WI38 (cell line): ENCODE measurements at regions not wholly inside any gene's neighbourhood (a gene's known extent, or its start where the extent isn't known, plus 50 kb on each side); places are given as distances from the start of the nearest gene placed in this dataset.
"Not testable (repeated sequence)": the region's sequence is repeated elsewhere in the genome, so short reads cannot be mapped to it uniquely, and the experiment has no call there.

Experiments used
- H3K4me3 ChIP-seq: 2 replicates; pipeline ENCODE4 v1.5.1; 2011; ENCODE audit warnings: low read depth, mild to moderate bottlenecking, control low read depth, low read length
- TF ChIP-seq, protein P1 (sequence below): IDR thresholded peaks from 2 replicates; pipeline ENCODE4 v1.5.1; 2012; ENCODE audit warnings: low read depth, mild to moderate bottlenecking, control low read depth, low read length

DNA sequence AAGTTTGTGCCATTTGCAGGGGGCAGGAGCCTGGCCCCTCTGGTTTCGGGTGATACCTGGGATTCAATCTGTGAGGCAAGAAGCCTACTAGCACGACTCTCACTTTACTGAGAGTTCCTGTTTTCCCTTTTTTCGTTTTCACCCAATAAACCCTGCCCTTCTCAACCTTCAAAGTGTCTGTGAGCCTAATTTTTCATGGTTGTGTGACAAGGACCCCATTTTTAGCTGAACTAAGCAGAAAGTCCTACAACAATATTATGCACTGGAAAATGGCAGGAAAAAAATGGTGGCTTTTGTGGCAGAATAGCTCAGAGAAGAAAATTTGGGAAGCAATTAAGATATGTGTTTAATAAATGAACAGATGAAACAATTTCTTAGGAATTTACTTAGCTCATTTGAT is 432.1 kb downstream of the C12orf50 start:
- TF ChIP-seq, protein P1, sequence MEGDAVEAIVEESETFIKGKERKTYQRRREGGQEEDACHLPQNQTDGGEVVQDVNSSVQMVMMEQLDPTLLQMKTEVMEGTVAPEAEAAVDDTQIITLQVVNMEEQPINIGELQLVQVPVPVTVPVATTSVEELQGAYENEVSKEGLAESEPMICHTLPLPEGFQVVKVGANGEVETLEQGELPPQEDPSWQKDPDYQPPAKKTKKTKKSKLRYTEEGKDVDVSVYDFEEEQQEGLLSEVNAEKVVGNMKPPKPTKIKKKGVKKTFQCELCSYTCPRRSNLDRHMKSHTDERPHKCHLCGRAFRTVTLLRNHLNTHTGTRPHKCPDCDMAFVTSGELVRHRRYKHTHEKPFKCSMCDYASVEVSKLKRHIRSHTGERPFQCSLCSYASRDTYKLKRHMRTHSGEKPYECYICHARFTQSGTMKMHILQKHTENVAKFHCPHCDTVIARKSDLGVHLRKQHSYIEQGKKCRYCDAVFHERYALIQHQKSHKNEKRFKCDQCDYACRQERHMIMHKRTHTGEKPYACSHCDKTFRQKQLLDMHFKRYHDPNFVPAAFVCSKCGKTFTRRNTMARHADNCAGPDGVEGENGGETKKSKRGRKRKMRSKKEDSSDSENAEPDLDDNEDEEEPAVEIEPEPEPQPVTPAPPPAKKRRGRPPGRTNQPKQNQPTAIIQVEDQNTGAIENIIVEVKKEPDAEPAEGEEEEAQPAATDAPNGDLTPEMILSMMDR = no peak
- no peak overlapping the region for H3K4me3 ChIP-seq

DNA sequence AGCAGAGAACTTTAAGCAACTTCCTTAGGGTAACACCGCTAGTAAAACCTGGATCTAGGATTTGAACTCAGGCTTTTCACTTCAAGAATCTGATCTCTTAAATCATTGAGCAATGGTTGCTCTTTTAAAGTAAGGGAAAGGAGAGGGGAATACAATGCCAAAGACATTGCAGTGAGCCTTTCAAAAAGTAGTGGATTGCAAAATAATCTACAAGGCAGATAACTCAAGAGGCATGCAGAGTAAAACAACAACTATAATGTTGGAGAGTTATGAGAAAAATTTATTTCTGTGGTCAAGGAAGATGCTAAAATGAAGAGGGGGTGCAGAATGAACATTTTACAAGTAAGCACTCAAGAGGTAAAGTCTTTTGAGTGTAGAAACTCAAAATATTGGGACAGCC is 432.6 kb downstream of the C12orf50 start:
- H3K4me3 ChIP-seq = no peak overlapping the region
- TF ChIP-seq, protein P1 = no peak

DNA sequence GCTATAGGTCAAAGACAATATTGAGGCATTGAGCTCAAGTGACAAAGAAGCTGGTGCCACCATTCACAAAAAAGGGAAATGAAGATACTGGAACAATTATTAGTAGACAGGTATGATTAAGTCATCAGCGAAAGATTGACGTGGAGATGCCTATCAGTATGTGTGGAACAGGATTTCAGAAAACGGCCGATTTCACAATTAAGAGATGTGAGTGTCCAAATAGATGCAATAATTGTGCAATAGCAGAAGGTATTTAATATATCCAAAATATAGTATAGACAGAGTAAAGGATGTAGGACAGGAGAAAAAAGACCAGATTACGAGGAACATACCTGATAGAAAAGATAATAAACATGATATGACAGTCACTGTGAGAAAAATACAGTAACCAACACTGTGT is 433.1 kb downstream of the C12orf50 start:
- TF ChIP-seq, protein P1 = no peak

DNA sequence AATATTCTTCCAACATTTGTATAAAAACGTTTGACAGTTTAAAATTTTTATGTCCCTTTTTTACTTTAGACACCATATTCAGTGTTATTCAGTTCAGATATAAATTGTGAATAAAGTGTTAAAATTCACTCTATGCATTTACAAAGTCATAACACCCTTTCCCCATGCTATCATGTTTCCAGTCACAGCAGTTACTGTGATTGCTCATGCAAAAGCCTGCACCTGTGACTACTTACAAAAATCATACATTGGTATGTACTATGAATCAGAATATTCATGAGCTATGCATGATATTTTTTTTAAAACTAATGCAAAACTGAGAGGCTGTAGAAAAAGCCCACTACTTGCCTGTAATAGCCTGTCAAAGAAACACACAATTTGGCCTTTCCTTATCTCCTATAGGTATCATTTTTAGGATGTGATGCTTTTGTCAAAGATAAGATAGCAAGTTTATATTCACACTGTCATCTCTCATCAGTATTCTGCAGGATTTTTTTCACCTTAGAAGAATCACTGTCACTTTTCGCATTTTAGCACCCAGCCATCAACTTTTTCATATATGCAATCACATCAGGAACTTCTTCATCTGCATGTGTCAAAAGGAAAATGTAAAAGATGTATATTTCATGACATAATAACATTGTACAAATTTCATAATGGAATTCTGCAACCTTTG is 443.2 kb downstream of the C12orf50 start:
- TF ChIP-seq, protein P1 = no peak
- no peak overlapping the region for H3K4me3 ChIP-seq

More for the DNA sequence above, 433.1 kb downstream of the C12orf50 start:
- no peak overlapping the region for H3K4me3 ChIP-seq

DNA sequence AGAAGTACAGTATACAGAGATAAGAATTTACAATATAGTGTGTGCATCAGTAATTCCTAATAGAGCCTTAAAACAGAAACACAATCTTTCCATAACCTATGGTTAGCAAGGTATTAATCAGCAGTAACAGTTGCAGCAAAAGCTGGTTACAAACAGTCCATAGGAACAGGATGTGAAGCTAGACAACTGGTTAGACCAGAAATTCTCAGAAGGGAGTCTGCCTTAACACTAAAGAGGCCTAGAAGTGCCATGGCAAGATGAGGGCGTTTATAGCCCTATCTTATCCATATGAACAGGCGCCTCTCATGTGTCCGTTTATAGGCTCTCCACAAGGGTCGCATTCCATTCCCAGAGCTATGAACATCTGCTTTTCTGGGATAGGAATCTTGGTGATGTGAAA is 450.1 kb downstream of the C12orf50 start:
- H3K4me3 ChIP-seq = not testable (repeated sequence)

DNA sequence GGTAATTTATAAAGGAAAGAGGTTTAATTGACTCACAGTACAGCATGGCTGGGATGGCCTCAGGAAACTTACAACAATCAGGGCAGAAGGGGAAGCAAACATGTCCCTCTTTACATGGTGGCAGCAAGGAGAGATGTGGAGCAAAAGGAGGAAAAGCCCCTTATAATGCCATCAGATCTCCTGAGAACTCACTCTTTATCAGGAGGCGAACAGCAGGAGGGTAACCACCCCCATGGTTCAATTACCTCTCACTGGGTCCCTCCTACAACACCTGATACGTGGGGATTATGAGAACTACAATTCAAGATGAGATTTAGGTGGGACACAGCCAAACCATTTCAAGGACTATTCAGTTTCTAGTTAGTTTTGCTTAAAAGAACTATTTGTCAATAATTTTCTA is 453.3 kb downstream of the C12orf50 start:
- TF ChIP-seq, protein P1 = no peak
- no peak overlapping the region for H3K4me3 ChIP-seq

DNA sequence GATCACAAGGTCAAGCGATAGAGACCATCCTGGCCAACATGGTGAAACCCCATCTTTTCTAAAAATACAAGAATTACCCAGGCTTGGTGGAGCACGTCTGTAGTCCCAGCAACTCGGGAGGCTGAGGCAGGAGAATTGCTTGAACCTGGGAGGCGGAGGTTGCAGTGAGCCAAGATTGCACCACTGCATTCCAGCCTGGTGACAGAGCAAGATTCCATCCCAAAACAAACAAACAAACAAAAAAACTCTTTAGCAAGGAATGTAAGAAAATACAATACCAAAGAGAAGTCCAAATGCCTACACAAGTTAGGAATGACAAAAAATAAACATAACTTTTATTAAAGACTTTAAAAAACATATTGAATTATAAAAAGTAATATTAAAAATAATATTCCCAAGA is 462.3 kb downstream of the C12orf50 start:
- not testable (repeated sequence) for H3K4me3 ChIP-seq

DNA sequence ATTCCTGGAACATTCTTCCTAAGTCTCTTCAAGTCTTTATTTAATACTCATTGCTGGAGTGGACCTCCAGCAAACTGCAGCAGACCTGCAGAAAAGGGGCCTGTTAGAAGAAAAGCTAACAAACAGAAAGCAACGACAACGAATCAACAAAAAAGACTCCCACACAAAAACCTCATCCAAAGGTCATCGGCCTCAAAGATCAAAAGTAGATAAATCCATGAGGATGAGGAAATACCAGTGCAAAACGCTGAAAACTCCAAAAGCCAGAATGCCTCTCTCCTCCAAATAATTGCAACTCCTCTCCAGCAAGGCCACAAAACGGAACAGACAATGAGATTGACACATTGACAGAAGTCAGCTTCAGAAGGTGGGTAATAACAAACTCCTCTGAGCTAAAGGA is 472.2 kb downstream of the C12orf50 start:
- TF ChIP-seq, protein P1 = no peak
- H3K4me3 ChIP-seq = no peak overlapping the region

DNA sequence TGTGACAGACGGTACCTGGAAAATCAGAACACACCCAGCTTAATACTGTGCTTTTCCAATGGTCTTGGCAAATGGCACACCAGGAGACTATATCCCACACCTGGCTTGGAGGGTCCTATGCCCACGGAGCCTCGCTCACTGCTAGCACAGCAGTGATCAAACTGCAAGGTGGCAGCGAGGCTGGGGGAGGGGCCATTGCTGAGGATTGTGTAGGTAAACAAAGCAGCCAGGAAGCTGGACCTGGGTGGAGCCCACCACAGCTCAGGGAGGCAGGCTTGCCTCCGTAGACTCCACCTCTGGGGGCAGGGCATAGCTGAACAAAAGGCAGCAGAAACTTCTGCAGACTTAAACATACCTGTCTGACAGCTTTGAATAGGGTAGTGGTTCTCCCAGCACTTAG is 498.0 kb downstream of the C12orf50 start:
- not testable (repeated sequence) for H3K4me3 ChIP-seq
